SK-N-SH treated with all-trans-retinoic acid at 6 μM for 48 hours (cell line): ENCODE measurements at regions not wholly inside any gene's neighbourhood (a gene's known extent, or its start where the extent isn't known, plus 50 kb on each side); places are given as distances from the start of the nearest gene placed in this dataset.

ENCODE experiments used
- BACH2 ChIP-seq: fragments of 250-450 bp; sonication (Bioruptor Pico); IDR thresholded peaks from 2 replicates; pipeline ENCODE4 v1.9.0; 2021; ENCODE audit warnings: mild to moderate bottlenecking, borderline replicate concordance
- CSDC2 ChIP-seq: fragments of 250-450 bp; sonication (Bioruptor Pico); IDR thresholded peaks from 2 replicates; pipeline ENCODE4 v1.5.0; 2020; ENCODE audit warnings: mild to moderate bottlenecking, moderate library complexity
- ISL1 ChIP-seq: fragments of 250-450 bp; sonication (Bioruptor Pico); IDR thresholded peaks from 2 replicates; pipeline ENCODE4 v2.1.2; 2022; ENCODE audit warnings: mild to moderate bottlenecking, moderate library complexity
- TCF4 ChIP-seq: fragments of 250-450 bp; sonication (Bioruptor Pico); IDR thresholded peaks from 2 replicates; pipeline ENCODE4 v1.8.0; 2021; ENCODE audit warnings: mild to moderate bottlenecking, moderate library complexity, borderline replicate concordance
- ZC3H10 ChIP-seq: fragments of 250-450 bp; sonication (Bioruptor Pico); IDR thresholded peaks from 2 replicates; pipeline ENCODE4 v1.5.1; 2021; ENCODE audit warnings: mild to moderate bottlenecking, moderate library complexity
- TF ChIP-seq, protein P1 (sequence below): fragments of 250-450 bp; sonication (Bioruptor Pico); IDR thresholded peaks from 2 replicates; pipeline ENCODE4 v1.5.1; 2020; ENCODE audit warnings: low read depth, mild to moderate bottlenecking, moderate library complexity

DNA sequence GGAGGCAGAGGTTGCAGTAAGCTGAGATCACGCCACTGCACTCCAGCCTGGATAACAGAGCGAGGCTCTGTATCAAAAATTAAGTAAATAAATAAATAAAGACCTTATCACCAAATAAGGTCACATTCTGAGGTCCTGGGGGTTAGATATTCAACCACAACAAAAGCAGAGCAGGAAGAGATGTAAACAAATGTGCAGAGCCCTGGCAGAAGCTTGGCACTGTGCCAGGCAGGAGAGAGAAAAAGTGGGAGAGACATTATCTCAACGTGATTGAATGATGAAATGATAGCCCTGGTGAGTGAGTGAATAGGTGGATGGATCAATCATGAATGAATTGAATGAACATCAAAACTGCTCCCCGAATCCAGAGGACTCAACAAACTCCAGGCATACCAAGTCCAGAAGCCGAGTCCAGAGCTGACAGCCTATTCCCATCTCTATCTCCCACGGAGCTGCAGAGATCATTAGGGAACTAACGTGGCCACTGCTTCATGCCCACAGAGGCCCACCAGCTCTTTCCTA, 150.7 kb downstream of the TOMM20 start:
- TF ChIP-seq ZC3H10 (CRISPR knock-in tag): no peak
- TF ChIP-seq TCF4 (CRISPR knock-in tag): no peak
- TF ChIP-seq ISL1: no peak
- TF ChIP-seq CSDC2 (CRISPR knock-in tag): no peak
- no peak for TF ChIP-seq BACH2 (CRISPR knock-in tag)
- TF ChIP-seq, protein P1, sequence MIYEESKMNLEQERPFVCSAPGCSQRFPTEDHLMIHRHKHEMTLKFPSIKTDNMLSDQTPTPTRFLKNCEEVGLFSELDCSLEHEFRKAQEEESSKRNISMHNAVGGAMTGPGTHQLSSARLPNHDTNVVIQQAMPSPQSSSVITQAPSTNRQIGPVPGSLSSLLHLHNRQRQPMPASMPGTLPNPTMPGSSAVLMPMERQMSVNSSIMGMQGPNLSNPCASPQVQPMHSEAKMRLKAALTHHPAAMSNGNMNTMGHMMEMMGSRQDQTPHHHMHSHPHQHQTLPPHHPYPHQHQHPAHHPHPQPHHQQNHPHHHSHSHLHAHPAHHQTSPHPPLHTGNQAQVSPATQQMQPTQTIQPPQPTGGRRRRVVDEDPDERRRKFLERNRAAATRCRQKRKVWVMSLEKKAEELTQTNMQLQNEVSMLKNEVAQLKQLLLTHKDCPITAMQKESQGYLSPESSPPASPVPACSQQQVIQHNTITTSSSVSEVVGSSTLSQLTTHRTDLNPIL (CRISPR knock-in tag): no peak
